IPS-20b (cell line): ENCODE measurements at regions not wholly inside any gene's neighbourhood (a gene's known extent, or its start where the extent isn't known, plus 50 kb on each side); places are given as distances from the start of the nearest gene placed in this dataset.

Source experiments
- H3K27ac ChIP-seq: one replicate; pipeline ENCODE4 v1.5.1; 2013; ENCODE audit warnings: low read length
- H3K27me3 ChIP-seq: 2 replicates; pipeline ENCODE4 v1.6.1; 2013; ENCODE audit warnings: mild to moderate bottlenecking, low read length, inconsistent platforms; ENCODE audit not compliant: insufficient read depth
- H3K36me3 ChIP-seq: 2 replicates; pipeline ENCODE4 v1.6.1; 2013; ENCODE audit warnings: low read depth, mild to moderate bottlenecking, inconsistent platforms, low read length, moderate library complexity; ENCODE audit not compliant: insufficient read depth
- H3K4me1 ChIP-seq: 2 replicates; pipeline ENCODE4 v1.6.1; 2013; ENCODE audit warnings: mild to moderate bottlenecking, control low read depth, inconsistent platforms, low read length, moderate library complexity; ENCODE audit not compliant: insufficient read depth
- H3K4me3 ChIP-seq: 2 replicates; pipeline ENCODE4 v1.5.1; 2013; ENCODE audit warnings: mild to moderate bottlenecking, low read length, inconsistent platforms
- H3K9ac ChIP-seq: 2 replicates; pipeline ENCODE4 v1.6.1; 2013; ENCODE audit warnings: low read depth, mild to moderate bottlenecking, inconsistent platforms, low read length, moderate library complexity
- H3K9me3 ChIP-seq: 2 replicates; pipeline ENCODE4 v1.6.1; 2013; ENCODE audit warnings: mild to moderate bottlenecking, low read depth, low read length, inconsistent platforms; ENCODE audit not compliant: insufficient read depth

DNA sequence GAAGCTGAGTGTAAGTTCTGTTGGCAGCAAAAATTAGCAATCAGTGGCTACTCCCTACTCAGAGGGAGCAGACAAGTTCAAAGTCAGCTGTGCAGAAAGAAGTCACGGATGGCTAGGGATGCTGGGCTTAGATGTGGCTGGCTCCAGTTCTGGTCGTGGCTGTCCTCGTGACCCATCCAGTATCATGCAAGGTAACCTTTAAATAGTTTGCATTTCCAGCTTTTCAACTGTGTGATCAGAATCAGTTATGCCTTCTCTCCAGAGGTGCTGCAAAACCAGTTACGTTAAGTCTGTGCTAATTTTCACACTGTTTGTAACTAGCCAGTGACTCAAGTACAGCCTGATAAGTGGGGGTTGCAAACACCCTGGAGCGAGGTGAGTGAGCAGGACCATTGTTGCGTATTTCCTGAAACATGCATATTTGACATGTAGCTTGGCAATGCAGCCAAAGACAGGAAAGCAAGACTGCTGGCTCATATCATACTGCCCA lies 302.4 kb downstream of the ATPSCKMT start:
- Histone ChIP-seq H3K27me3 (no peaks in the 10 kb centered on the region), H3K9me3 (no peaks in the 10 kb centered on the region), H3K9ac (no peak overlapping the region), H3K4me1 (no peaks in the 10 kb centered on the region), H3K4me3 (no peak overlapping the region), H3K36me3 (no peaks in the 10 kb centered on the region), H3K27ac (no peak overlapping the region)

GRCh38 chr5:9932770-9933169 lies 302.6 kb upstream of the TAS2R1 start:
- no peaks in the 10 kb centered on the region for H3K9me3 ChIP-seq
- H3K27ac ChIP-seq, result no peak overlapping the region
- no peak overlapping the region for H3K9ac ChIP-seq
- H3K36me3 ChIP-seq, result no peaks in the 10 kb centered on the region
- H3K4me1 ChIP-seq, result peaks cover 6% of the 10 kb centered on the region; the same call in 1 of the 2 replicates
- no peaks in the 10 kb centered on the region for H3K27me3 ChIP-seq
- no peak overlapping the region for H3K4me3 ChIP-seq

DNA sequence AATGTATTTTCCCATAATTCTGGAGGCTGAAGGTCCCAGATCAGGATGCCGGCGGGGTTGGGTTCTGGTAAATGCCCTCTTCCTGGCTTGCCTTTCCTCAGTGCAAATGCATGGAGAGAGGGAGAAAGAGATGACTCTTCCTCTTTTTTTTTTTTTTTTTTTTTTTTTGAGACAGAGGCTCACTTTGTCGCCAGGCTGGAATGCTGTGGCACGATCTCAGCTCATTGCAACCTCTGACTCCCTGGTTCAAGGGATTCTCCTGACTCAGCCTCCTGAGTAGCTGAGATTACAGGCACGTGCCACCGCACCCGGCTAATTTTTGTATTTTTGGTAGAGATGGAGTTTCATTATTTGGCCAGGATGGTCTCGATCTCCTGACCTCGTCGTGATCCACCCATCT lies 300.0 kb upstream of the TAS2R1 start:
- H3K27ac ChIP-seq, result no peak overlapping the region
- H3K9ac ChIP-seq, result no peak overlapping the region
- no peaks in the 10 kb centered on the region for H3K9me3 ChIP-seq
- no peak overlapping the region for H3K4me3 ChIP-seq
- H3K4me1 ChIP-seq, result peaks cover 9% of the 10 kb centered on the region; the same call in 1 of the 2 replicates
- H3K36me3 ChIP-seq, result no peaks in the 10 kb centered on the region
- no peaks in the 10 kb centered on the region for H3K27me3 ChIP-seq

- H3K4me3 ChIP-seq, result no peak overlapping the region
- peaks cover 9% of the 10 kb centered on the region; the same call in 1 of the 2 replicates for H3K4me1 ChIP-seq
- H3K9me3 ChIP-seq, result peaks cover 10% of the 10 kb centered on the region
- no peaks in the 10 kb centered on the region for H3K27me3 ChIP-seq
- H3K27ac ChIP-seq, result no peak overlapping the region
- H3K9ac ChIP-seq, result no peak overlapping the region
- H3K36me3 ChIP-seq, result no peaks in the 10 kb centered on the region
Observed at GRCh38 chr5:9928326-9928725, 298.2 kb upstream of the TAS2R1 start.

GRCh38 chr5:9927521-9927997 lies 297.4 kb upstream of the TAS2R1 start:
- Histone ChIP-seq H3K4me3 (no peak overlapping the region), H3K27me3 (no peaks in the 10 kb centered on the region), H3K4me1 (peaks cover 9% of the 10 kb centered on the region; the same call in 1 of the 2 replicates), H3K9ac (no peak overlapping the region), H3K9me3 (peaks cover 18% of the 10 kb centered on the region), H3K27ac (no peak overlapping the region), H3K36me3 (no peaks in the 10 kb centered on the region)

DNA sequence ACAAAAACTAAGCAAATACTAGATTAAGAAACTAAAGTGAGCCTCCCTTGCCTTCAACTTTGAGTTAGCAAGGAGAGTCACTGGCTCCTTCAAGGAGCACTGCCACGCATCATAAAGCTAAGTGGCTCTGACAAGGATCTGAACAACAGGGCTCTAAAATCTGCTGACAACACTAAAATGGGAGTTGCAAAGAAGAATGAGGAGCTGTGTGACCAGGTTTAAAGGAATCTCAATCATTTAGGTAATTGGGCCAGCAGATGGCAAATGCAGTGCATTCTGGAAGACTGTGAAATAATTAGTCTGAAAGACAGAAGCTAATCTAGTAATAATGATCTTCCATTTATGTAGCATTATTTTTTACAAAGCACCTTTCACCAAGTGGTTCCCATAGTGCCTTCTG lies 297.0 kb upstream of the TAS2R1 start:
- H3K9ac ChIP-seq, result no peak overlapping the region
- peaks cover 20% of the 10 kb centered on the region for H3K9me3 ChIP-seq
- H3K36me3 ChIP-seq, result no peaks in the 10 kb centered on the region
- H3K27me3 ChIP-seq, result no peaks in the 10 kb centered on the region
- H3K27ac ChIP-seq, result no peak overlapping the region
- H3K4me1 ChIP-seq, result peaks cover 9% of the 10 kb centered on the region; the same call in 1 of the 2 replicates
- H3K4me3 ChIP-seq, result no peak overlapping the region

DNA sequence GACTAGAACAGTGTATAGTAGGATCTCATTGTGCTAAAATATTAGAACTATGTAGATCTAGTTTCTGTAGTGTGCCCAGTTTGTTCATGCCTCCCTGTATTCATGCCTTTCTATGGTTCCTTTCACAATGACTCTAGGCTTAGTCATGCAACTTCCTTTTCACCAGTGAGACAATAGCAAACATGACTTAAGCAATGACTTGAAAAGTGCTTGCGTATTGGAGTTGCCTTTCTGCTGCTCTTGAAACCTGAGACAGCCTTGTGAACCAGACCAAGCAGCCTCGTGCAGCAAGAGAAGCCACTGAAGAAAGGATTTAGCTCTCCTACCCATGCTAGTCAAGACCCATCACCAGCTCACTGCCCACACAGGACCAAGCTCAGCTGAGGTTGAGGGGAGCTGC lies 294.5 kb upstream of the TAS2R1 start:
- H3K27ac ChIP-seq, result no peak overlapping the region
- H3K4me3 ChIP-seq, result no peak overlapping the region
- H3K27me3 ChIP-seq, result no peaks in the 10 kb centered on the region
- H3K9ac ChIP-seq, result no peak overlapping the region
- H3K36me3 ChIP-seq, result no peaks in the 10 kb centered on the region
- peaks cover 9% of the 10 kb centered on the region; the same call in 1 of the 2 replicates for H3K4me1 ChIP-seq
- H3K9me3 ChIP-seq, result peaks cover 20% of the 10 kb centered on the region

DNA sequence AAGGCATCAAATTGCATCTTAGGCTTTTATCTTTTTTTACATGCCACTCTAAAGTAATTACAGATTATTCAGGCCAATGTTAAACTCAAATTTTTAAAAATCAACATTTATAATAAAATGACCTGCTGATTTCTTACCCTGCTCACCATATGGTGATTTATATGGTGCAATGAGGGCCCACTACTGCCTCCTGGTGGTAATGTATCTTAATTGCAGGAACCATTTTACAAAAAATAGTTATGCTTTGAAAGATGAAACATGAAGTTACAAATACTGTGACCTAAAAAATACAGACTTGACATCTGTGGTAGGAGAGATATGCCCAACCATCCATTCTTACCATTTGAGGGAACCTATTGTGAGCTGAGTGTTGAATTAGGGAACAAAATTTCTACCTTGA lies 292.6 kb upstream of the TAS2R1 start:
- Histone ChIP-seq H3K4me1 (peaks cover 3% of the 10 kb centered on the region; the same call in 1 of the 2 replicates), H3K9ac (no peak overlapping the region), H3K27ac (no peak overlapping the region), H3K4me3 (no peak overlapping the region), H3K9me3 (peaks cover 20% of the 10 kb centered on the region), H3K36me3 (no peaks in the 10 kb centered on the region), H3K27me3 (no peaks in the 10 kb centered on the region)

GRCh38 chr5:9920697-9921096 lies 290.5 kb upstream of the TAS2R1 start:
- no peak overlapping the region for H3K9ac ChIP-seq
- no peak overlapping the region for H3K27ac ChIP-seq
- H3K36me3 ChIP-seq, result no peaks in the 10 kb centered on the region
- no peak overlapping the region for H3K4me3 ChIP-seq
- H3K9me3 ChIP-seq, result peaks cover 20% of the 10 kb centered on the region
- H3K4me1 ChIP-seq, result no peaks in the 10 kb centered on the region
- H3K27me3 ChIP-seq, result no peaks in the 10 kb centered on the region

- no peak overlapping the region for H3K27ac ChIP-seq
- no peaks in the 10 kb centered on the region for H3K27me3 ChIP-seq
- H3K4me3 ChIP-seq, result no peak overlapping the region
- no peaks in the 10 kb centered on the region for H3K36me3 ChIP-seq
- H3K9me3 ChIP-seq, result peaks cover 20% of the 10 kb centered on the region
- no peaks in the 10 kb centered on the region for H3K4me1 ChIP-seq
- H3K9ac ChIP-seq, result no peak overlapping the region
Observed at GRCh38 chr5:9919306-9920030, 289.3 kb upstream of the TAS2R1 start.

DNA sequence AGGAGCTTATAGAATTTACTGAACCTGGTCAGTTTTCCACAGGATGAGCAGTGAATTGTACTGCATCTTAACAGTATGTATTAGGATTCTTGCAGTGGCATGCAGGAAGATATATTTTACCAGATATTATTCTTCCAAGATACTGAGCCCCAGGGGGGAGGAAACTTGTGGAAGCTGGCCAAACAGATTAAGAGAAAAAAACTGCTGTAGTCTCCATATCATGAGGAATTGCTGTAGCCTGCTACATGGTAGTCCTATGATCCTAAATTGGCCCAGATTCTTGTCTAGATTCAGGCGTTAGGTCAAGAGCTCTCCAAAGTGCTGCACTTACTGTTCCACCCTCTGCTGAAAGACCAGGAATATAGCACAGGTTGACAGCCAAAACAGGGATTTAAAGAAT lies 275.5 kb upstream of the TAS2R1 start:
- Histone ChIP-seq H3K9me3 (no peaks in the 10 kb centered on the region), H3K4me3 (no peak overlapping the region)

DNA sequence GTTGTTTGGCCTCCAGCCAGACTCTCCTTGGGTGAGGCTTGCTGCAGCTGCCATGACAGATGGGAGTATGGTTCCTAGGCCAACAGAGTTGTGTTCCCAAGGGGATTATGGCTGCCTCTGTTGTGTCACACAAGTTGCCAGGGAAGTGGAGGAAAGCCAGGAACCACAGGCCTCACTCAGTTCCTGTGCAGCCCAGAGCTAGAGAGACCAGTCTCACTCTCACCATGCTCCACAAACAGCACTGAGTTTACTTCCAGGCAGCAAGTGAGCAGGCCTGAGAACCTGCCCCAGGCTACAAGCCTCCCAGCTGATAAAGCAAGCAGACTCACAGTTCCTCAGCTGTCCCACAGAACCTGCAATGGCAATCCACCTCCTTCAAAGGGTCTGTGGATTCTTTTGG lies 273.6 kb upstream of the TAS2R1 start:
- Histone ChIP-seq H3K9ac (no peak overlapping the region), H3K9me3 (no peaks in the 10 kb centered on the region), H3K36me3 (no peaks in the 10 kb centered on the region), H3K27ac (no peak overlapping the region), H3K4me1 (no peaks in the 10 kb centered on the region), H3K4me3 (no peak overlapping the region), H3K27me3 (no peaks in the 10 kb centered on the region)

More for the DNA sequence above, 275.5 kb upstream of the TAS2R1 start:
- no peaks in the 10 kb centered on the region for H3K4me1 ChIP-seq
- no peaks in the 10 kb centered on the region for H3K27me3 ChIP-seq
- H3K36me3 ChIP-seq, result no peaks in the 10 kb centered on the region
- no peak overlapping the region for H3K27ac ChIP-seq
- no peak overlapping the region for H3K9ac ChIP-seq
